ENCODE measurements at regions not wholly inside any gene's neighbourhood (a gene's known extent, or its start where the extent isn't known, plus 50 kb on each side); places are given as distances from the start of the nearest gene placed in this dataset.

DNA sequence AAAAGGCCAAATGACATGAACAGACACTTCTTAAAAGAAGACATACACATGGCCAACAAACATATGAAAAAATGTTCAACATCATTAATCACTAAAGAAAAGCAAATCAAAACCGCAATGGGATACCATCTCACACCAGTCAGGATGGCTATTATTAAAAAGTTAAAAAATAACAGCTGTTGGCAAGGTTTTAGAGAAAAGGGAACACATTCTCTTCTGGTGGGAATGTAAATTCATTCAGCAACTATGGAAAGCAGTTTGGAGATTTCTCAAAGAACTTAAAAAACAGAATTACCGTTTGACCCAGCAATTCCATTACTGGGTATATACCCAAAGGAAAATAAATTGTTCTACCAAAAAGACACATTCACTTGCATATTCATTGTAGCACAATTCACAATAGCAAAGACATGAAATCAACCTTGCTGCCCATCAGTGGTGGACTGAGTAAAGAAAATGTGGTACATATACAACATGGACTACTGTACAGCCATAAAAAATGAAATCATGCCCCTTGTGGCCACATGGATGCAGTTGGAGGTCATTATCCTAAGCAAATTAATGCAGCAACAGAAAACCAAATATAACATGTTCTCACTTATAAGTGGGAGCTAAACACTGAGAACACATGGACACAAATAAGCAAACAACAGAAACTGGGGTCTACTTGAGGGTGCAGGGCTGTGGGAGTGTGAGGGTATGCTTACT, 190.7 kb upstream of the MCTP2 start (continued):
- TF ChIP-seq MXI1 (IDR thresholded peaks at IDR 0.05; ENCODE audit: low read depth, low read length) (no peak), SREBF2 (IDR thresholded peaks at IDR 0.05; ENCODE audit: low read length) (no peak)

DNA sequence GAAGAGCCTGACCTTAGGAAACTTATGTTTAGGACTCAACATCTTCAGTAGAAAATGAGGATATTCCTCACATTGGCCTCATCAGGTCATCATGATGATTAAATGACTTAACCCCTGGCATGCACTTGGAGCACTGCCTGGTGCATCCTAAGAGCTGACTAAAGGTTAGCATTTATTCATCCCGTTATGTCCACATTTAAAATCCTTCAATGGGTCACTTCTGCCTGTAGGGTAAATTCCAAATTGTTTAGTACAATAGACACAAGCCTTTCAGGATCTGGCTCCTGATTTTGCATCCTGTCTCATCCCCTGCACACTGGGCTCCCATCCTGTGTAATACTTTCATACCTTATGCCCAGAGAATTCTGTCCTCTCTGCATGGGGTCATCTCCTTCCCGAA, 195.2 kb upstream of the MCTP2 start:
- in situ Hi-C loops (cut with MboI): no loop called here
- H3K36me3 ChIP-seq (ENCODE audit: control insufficient read depth in 2 of 2, insufficient read depth in 2 of 2, low read length in 1 of 2): no peaks in the 10 kb centered on the region
- no peaks in the 10 kb centered on the region for H3K79me2 ChIP-seq (ENCODE audit: control insufficient read depth, insufficient read depth, low read length)
- no peak overlapping the region for H3K4me3 ChIP-seq
- DNase-seq (ENCODE audit: low read depth, low spot score) (no peak), FAIRE-seq (no peak), ATAC-seq (no peak)
- TF ChIP-seq RB1 (IDR thresholded peaks at IDR 0.05; ENCODE audit: borderline replicate concordance): no peak
- TF ChIP-seq, protein P1, sequence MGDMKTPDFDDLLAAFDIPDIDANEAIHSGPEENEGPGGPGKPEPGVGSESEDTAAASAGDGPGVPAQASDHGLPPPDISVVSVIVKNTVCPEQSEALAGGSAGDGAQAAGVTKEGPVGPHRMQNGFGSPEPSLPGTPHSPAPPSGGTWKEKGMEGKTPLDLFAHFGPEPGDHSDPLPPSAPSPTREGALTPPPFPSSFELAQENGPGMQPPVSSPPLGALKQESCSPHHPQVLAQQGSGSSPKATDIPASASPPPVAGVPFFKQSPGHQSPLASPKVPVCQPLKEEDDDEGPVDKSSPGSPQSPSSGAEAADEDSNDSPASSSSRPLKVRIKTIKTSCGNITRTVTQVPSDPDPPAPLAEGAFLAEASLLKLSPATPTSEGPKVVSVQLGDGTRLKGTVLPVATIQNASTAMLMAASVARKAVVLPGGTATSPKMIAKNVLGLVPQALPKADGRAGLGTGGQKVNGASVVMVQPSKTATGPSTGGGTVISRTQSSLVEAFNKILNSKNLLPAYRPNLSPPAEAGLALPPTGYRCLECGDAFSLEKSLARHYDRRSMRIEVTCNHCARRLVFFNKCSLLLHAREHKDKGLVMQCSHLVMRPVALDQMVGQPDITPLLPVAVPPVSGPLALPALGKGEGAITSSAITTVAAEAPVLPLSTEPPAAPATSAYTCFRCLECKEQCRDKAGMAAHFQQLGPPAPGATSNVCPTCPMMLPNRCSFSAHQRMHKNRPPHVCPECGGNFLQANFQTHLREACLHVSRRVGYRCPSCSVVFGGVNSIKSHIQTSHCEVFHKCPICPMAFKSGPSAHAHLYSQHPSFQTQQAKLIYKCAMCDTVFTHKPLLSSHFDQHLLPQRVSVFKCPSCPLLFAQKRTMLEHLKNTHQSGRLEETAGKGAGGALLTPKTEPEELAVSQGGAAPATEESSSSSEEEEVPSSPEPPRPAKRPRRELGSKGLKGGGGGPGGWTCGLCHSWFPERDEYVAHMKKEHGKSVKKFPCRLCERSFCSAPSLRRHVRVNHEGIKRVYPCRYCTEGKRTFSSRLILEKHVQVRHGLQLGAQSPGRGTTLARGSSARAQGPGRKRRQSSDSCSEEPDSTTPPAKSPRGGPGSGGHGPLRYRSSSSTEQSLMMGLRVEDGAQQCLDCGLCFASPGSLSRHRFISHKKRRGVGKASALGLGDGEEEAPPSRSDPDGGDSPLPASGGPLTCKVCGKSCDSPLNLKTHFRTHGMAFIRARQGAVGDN (IDR thresholded peaks at IDR 0.05): no peak
- no peak for TF ChIP-seq POU2F2 (IDR thresholded peaks at IDR 0.05; ENCODE audit: borderline replicate concordance, low read depth, low read length)
- TF ChIP-seq NRF1 (conservative IDR thresholded peaks at IDR 0.05; ENCODE audit: low read depth, low read length): no peak
- no peak for TF ChIP-seq IKZF1 (conservative IDR thresholded peaks at IDR 0.05)
- TF ChIP-seq SUZ12 (IDR thresholded peaks at IDR 0.05; ENCODE audit: unreplicated experiment): no peak
- TF ChIP-seq NBN (IDR thresholded peaks at IDR 0.05): no peak
- TF ChIP-seq ZNF384 (IDR thresholded peaks at IDR 0.05; ENCODE audit: borderline replicate concordance, low read depth, low read length): no peak
- no peak for TF ChIP-seq KAT2A (conservative IDR thresholded peaks at IDR 0.05; ENCODE audit: control insufficient read depth, low read depth, low read length)
- no TSS peak for BruUV-seq (replicated peaks)
- H4K20me1 ChIP-seq (ENCODE audit: control insufficient read depth, insufficient read depth): no peaks in the 10 kb centered on the region
- no peaks in the 10 kb centered on the region for H3K9me3 ChIP-seq (replicated peaks; ENCODE audit: control insufficient read depth, insufficient read depth, low read length)
- H3K27me3 ChIP-seq (replicated peaks in 1 of 2; ENCODE audit: control insufficient read depth in 2 of 2, insufficient read depth in 2 of 2, low read length in 1 of 2): no peaks in the 10 kb centered on the region; a peak in 1 of 4 replicates
- H2AFZ ChIP-seq (ENCODE audit: control insufficient read depth, low read depth, low read length): no peak overlapping the region
- 0% methylated on average over 2 of the region's 2 CpGs for WGBS (ENCODE audit: insufficient coverage, insufficient replicate concordance, low lambda C conversion rate, missing lambda C conversion rate)
- H3K4me1 ChIP-seq (ENCODE audit: control insufficient read depth, insufficient read depth, low read length): no peaks in the 10 kb centered on the region
- no peak overlapping the region for H3K4me2 ChIP-seq (ENCODE audit: control insufficient read depth, insufficient read depth)
- POLR2A ChIA-PET: no interaction called here
- CTCF ChIA-PET: no interaction called here
- SMC1A ChIA-PET (ENCODE audit: uncharacterized antibody, unreplicated experiment): interaction anchor here (1.0 to 1.5 kb wide), 2 partner anchors 49 to 84 kb away, joined by 3 read pairs; no protein-coding TSS in a partner anchor
- no peak overlapping the region for H3K27ac ChIP-seq (ENCODE audit: control insufficient read depth, insufficient read depth)
- intact Hi-C loops (cut with micrococcal nuclease; ENCODE audit: unreplicated experiment): no loop called here
- RAD21 ChIA-PET (ENCODE audit: unreplicated experiment): no interaction called here
- no peak overlapping the region for H3K9ac ChIP-seq (ENCODE audit: control insufficient read depth, insufficient read depth, low read length)

Measured in GM12878 (cell line).